HG03469 (cell line): ENCODE measurements at regions not wholly inside any gene's neighbourhood (a gene's known extent, or its start where the extent isn't known, plus 50 kb on each side); places are given as distances from the start of the nearest gene placed in this dataset.
"Not testable (repeated sequence)": the region's sequence is repeated elsewhere in the genome, so short reads cannot be mapped to it uniquely, and the experiment has no call there.

Experiments used
- ATAC-seq: cut with Tn5 transposase; IDR thresholded peaks from one replicate; pipeline ENCODE4 v1.9.1; 2021; ENCODE audit warnings: mild to moderate bottlenecking, moderate library complexity, moderate number of reproducible peaks; ENCODE audit not compliant: unreplicated experiment

DNA sequence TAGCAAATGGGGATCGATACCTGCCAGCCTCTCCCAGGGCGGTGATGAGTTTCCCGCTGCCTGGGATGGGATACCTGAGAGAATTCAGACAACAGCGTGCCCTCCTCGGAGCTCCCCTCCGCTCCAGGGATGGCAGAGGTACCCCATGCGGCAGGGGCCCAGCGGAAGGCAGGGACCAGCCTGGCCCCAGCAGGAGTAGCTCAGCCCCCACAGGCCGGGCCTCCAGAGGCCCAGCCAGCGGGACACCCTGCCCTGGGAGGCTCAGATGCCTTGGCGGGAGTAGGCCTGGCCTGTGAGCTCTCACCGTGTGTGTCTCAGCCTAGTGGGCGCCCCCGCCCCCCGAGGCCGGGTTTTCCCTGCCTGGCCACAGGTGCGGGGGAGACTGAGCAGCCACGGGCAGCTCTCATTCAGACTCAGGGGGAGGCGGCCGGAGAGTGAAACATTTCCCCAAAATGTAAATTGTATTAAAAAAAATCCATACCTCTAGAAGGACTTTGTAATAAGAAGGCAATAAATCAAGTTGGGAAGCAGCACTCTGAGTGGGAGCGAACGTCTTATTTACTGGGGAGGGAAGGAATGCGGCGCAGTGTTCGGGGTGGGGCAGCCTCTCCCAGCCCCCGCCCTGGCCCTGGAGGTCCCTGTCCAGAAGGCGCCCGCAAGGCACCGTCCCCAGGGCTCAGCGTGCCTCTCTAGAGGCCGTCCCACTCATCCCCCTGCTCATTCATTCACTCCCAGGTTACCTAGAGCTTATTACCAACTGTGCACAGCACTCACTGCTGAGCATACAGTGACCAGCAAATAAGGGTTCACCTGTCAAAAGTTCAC is 888.0 kb downstream of the BRD1 start:
- ATAC-seq, result no peak

DNA sequence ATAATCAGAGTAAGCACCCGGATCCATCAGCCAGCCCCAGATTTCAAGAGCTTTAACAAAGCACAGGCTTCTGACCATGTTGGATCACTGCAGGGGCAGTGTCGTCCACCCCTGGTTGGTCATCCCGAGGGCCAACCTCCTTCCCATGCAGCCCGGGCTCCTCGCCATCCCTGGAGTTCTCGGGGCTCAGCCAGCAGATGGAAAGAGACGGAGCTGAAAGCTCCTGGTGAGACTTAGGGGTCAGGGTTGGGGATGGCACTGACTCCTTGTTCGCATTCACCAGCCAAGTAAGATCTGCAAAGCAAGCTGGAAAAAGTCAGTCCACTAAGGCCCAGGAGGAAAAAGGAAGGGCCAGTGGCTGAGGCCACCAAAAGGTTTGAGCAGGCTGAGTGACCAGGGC is 888.9 kb downstream of the BRD1 start:
- no peak for ATAC-seq

GRCh38 chr22:48937032-48937639 is 890.5 kb downstream of the BRD1 start:
- no peak for ATAC-seq

GRCh38 chr22:48936391-48936790 is 891.3 kb downstream of the BRD1 start:
- no peak for ATAC-seq

DNA sequence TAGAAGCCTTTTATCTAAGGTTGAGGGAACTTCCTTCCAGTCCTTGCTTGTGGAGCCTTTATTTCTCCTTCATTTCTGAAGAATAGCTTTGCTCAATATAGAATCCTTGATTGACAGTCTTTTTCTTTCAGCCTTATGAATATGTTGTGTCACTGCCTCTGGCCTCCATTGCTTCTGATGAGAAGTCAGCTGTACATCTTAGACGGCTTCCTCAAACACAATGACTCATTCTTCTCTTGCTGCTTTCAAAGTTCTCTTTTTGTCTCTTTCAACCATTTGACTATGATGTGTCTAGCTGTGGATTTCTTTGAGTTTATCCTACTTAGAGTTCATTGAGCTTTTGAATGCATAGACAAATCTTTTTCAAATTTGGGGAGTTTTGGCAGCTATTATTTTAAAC is 893.2 kb downstream of the BRD1 start:
- no peak for ATAC-seq

DNA sequence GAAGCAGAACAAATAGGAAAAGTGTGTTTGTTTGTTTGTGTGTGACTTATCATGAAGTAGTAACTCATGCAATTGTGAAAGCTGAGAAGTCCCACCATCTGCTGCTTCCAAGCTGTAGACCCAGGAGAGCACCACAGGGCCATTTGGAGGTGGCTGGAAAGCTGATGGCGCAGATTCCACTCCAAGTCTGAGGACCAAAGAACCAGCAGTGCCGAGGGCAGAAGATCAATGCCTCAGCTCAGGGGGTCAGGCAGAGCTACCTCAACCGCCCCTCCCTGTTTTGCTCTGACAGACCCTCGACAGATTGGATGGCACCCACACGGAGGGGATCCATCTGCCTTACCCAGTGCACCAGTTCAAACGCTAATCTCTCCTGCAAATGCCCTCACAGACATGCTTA is 896.2 kb downstream of the BRD1 start:
- no peak for ATAC-seq

DNA sequence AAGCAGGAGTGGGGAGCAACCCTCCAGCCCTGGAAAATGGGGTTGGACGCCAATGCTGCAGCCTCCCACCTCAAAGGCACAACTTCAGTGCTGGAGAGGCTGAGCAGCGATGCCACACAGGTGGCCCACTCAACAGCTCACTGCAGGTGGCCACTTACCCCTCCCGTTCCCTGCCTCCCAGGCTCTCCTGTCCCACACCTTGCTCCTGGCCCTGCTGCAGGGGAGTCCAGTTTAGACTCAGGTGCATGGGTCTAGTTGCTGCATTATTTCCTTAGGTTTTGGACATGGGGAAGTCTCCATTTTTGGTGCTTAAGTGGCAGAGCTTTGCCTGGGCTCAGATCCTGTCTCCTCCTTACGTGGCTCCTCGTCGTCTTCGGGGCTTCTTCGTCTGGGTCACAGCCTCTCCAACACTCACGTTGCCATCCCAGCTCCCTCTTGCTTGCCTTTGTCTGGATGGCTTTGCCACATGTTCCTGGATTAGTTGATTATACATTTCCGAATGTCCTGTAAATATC is 898.3 kb downstream of the BRD1 start:
- ATAC-seq, result no peak

DNA sequence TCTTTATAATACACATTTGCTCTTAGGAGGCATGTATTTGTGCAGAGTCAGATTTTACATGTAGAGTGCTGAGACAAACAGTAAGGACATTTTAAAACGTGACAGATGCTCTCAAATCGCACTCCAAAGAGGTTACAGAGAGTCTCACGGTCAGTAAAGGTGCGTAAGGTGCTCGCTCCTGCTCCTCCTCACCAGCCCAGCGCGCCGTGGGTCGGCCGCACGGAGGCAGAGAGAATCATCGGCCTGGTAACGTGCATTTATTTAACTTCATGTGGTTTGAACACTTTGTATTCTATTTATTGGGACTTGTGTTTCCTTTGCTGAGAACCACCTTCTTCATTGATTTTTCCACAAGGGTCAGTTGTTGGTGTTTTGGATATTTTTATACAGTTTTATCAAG is 900.1 kb downstream of the BRD1 start:
- ATAC-seq, result no peak

- no peak for ATAC-seq
These were observed 901.0 kb downstream of the BRD1 start for GRCh38 chr22:48926643-48927042.

DNA sequence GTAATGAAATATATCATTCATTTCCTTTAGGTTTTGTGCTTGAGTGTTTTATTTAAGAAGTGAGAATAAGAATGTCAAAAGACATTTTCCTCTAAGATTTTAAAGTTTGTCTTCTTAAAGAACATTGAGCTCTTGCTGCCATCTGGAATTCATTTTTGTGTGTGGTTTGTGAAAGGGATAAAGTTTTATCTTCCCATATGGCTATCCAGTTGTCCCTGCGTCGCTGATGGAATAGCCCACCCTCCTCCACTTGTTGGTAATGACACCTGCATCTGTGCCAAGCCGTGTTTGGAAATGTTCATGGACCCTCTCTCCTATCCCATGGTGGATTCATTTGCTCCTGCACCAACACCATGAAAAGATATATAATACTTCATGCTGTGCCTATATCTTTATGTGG is 901.5 kb downstream of the BRD1 start:
- no peak for ATAC-seq

DNA sequence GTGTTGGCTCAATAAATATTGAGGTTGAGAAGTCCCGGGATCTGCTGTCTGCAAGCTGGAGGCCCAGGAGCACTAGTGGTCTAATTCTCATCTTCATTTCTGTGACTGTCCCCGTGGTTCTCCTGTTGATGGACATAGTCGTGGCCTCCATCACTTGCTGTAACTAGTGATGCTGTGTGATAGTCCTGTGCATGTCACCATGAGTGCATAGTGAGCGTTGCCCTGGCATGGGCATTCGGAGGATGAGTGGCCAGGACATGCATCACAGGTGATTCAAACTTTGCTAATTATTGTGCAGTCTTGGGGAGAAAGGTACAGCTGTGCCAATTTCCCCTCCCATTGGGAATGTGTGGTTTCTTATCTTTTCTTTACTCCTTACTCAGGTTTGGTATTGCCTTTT is 902.2 kb downstream of the BRD1 start:
- ATAC-seq, result no peak

DNA sequence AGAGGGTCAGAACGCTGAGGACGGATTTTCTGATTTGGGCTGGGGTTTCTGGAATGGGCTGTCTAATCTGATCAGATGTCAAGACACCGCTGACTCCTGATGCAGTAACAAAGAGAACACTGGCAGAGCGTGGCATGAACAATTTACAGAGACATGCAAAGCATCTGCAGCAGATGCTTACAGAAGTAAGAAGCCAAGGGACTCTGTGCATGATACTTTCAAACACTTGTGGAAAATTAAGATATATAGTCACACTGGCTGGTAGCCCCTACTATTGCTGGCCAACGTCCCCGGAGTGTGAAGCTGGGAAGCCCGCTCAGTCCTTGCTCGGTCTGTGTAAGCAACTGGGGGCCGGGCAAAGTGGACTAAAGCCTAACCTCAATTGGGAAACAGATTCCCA is 903.7 kb downstream of the BRD1 start:
- ATAC-seq, result no peak

DNA sequence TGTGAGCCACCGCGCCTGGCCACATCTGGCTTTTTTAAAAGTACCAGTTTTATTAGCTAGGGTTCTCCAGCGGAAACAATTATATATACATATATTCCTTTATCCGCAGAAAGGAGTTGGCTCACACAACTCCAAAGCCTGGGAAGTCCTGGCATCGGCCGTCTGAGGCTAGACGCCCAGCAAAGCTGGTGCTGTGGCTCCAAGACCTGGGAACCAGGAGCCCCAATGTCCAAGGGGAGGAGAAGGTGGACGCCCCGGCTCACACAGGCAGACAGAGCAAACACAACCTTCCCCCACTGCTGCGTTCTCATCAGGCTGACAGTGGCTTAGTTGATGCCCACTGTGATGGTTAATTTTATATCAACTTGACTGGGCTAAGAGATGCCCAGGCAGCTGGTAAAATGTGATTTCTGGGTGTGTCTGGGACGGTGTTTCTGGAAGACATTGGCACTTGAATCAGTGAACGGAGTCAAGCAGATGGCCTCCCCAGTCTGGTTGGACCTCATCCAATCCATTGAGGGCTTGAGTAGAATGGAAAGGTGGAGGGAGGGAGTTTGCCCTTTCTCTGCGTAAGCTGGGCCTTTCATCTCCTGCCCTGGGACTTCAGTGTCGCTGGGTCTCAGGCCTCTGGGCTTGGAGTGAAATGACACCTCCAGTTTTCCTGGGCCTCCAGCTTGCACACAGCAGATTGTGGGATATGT is 904.4 kb downstream of the BRD1 start:
- ATAC-seq, result no peak

DNA sequence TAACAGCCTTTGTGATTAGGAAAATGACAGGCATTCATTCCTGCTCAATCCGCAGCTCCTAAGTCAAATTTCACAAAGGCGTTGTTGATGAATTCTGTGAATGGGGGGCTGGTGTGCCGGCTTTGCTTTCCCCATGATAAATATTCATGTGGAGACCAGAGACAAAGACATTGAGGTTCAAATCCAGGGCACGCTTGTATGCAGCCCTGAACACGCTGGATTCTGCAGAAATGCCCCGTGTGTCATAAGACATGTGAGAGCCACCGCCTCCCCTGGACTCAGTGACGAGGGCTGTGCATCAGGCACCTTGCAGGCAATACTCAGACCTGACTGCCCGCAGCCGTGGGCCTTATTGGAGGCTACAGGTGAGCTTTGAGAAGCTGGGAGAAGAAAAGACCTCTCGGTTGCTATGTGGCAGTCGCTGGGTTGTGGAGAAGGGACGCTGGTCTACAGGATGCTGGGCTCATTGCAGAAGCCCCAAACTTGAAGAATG is 906.2 kb downstream of the BRD1 start:
- no peak for ATAC-seq

GRCh38 chr22:48920776-48921241 is 906.9 kb downstream of the BRD1 start:
- ATAC-seq, result no peak

GRCh38 chr22:48919851-48920589 is 907.7 kb downstream of the BRD1 start:
- ATAC-seq, result no peak

GRCh38 chr22:48919187-48919590 is 908.5 kb downstream of the BRD1 start:
- ATAC-seq, result no peak

DNA sequence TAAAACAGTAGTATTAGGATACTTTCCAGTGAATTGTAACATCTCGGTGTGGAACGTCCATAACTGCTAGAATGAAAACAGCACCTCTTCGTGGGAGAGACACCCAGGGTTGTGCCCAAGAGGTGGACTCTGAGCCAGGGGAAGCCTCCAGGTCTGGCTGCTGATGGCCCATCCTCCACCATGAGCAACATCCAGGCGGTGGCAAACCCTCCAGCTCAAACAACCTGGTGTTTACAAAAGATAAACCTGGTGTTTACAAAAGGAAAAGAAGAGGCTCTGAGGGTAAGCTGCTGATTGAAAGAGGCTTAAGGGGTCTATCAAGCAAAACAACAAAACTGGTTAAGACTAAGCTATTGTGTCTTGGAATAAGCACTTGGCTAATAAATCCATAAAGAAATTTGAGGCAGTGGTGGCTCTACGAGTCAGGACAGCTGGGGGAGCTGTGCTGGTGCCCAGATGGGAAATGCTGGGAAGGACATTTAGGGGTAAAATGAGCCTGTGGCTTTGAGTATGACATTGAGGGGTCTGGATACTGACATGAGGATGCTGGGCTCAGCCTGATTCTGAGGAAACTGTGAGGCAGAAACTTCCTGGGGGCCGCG is 909.0 kb downstream of the BRD1 start:
- no peak for ATAC-seq

- not testable (repeated sequence) for ATAC-seq
These were observed 915.2 kb downstream of the BRD1 start for GRCh38 chr22:48912356-48913066.

DNA sequence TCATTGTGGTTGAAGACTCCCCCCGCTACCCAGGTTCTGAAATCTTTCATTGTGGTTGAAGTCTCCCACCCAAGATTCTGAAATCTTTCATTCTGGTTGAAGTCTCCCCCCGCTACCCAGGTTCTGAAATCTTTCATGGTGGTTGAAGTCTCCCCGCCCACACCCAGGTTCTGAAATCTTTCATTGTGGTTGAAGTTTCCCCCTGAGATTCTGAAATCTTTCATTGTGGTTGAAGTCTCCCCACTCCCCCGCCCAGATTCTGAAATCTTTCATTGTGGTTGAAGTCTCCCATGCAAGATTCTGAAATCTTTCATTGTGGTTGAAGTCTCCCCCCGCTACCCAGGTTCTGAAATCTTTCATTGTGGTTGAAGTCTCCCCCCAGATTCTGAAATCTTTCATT is 916.0 kb downstream of the BRD1 start:
- not testable (repeated sequence) for ATAC-seq
